Activated CD8-positive, alpha-beta memory T cell treated with anti-CD3 and anti-CD28 coated beads for 36 hours (primary cell): ENCODE measurements at regions not wholly inside any gene's neighbourhood (a gene's known extent, or its start where the extent isn't known, plus 50 kb on each side); places are given as distances from the start of the nearest gene placed in this dataset.
"Not testable (repeated sequence)": the region's sequence is repeated elsewhere in the genome, so short reads cannot be mapped to it uniquely, and the experiment has no call there.

Experiments used
- CTCF ChIA-PET: fragments of 350-600 bp; sonication (Branson Sonifier 250); formaldehyde crosslinking; loops from one replicate; lab custom pipeline; 2021; ENCODE audit warnings: antibody characterized with exemption; lab: Charles Lee
- POLR2A ChIA-PET: fragments of 350-600 bp; sonication (Branson Sonifier 250); formaldehyde crosslinking; loops from one replicate; lab custom pipeline; 2021; ENCODE audit warnings: antibody characterized with exemption; lab: Charles Lee

- ChIA-PET POLR2A (no interaction called here), CTCF (no interaction called here)
Measured at GRCh38 chr5:3187771-3188425, 407.7 kb upstream of the IRX1 start.

- CTCF ChIA-PET, result no interaction called here
- POLR2A ChIA-PET, result no interaction called here
Measured at GRCh38 chr5:3186736-3187405, 408.8 kb upstream of the IRX1 start.

GRCh38 chr5:3186156-3186555 lies 409.5 kb upstream of the IRX1 start:
- ChIA-PET POLR2A (no interaction called here), CTCF (no interaction called here)

- POLR2A ChIA-PET, result no interaction called here
- CTCF ChIA-PET, result no interaction called here
Measured at GRCh38 chr5:3185488-3185887, 410.1 kb upstream of the IRX1 start.

- POLR2A ChIA-PET, result no interaction called here
Measured at GRCh38 chr5:3182133-3182876, 413.3 kb upstream of the IRX1 start.

GRCh38 chr5:3181671-3182070 lies 414.0 kb upstream of the IRX1 start:
- POLR2A ChIA-PET, result no interaction called here
- CTCF ChIA-PET, result no interaction called here

More at GRCh38 chr5:3182133-3182876, 413.3 kb upstream of the IRX1 start:
- CTCF ChIA-PET, result no interaction called here

GRCh38 chr5:3180636-3181035 lies 415.0 kb upstream of the IRX1 start:
- ChIA-PET CTCF (no interaction called here), POLR2A (no interaction called here)

GRCh38 chr5:3179220-3179619 lies 416.4 kb upstream of the IRX1 start:
- ChIA-PET POLR2A (no interaction called here), CTCF (no interaction called here)

- ChIA-PET POLR2A (no interaction called here), CTCF (no interaction called here)
Measured at GRCh38 chr5:3177338-3177737, 418.3 kb upstream of the IRX1 start.

GRCh38 chr5:3175416-3175815 lies 420.2 kb upstream of the IRX1 start:
- CTCF ChIA-PET, result no interaction called here
- POLR2A ChIA-PET, result no interaction called here

GRCh38 chr5:3167473-3167872 lies 416.0 kb upstream of the IRX2 start:
- POLR2A ChIA-PET, result no interaction called here
- CTCF ChIA-PET, result no interaction called here

GRCh38 chr5:3163626-3164025 lies 412.1 kb upstream of the IRX2 start:
- POLR2A ChIA-PET, result no interaction called here
- CTCF ChIA-PET, result no interaction called here

- POLR2A ChIA-PET, result no interaction called here
- CTCF ChIA-PET, result no interaction called here
Measured at GRCh38 chr5:3161672-3162071, 410.2 kb upstream of the IRX2 start.

GRCh38 chr5:3157214-3157613 lies 405.7 kb upstream of the IRX2 start:
- POLR2A ChIA-PET, result no interaction called here
- CTCF ChIA-PET, result no interaction called here

GRCh38 chr5:3155717-3156116 lies 404.2 kb upstream of the IRX2 start:
- ChIA-PET POLR2A (no interaction called here), CTCF (no interaction called here)

GRCh38 chr5:3155046-3155445 lies 403.6 kb upstream of the IRX2 start:
- ChIA-PET POLR2A (no interaction called here), CTCF (no interaction called here)

GRCh38 chr5:3153906-3154305 lies 402.4 kb upstream of the IRX2 start:
- ChIA-PET POLR2A (no interaction called here), CTCF (no interaction called here)

GRCh38 chr5:3153226-3153858 lies 401.9 kb upstream of the IRX2 start:
- POLR2A ChIA-PET, result no interaction called here
- CTCF ChIA-PET, result interaction anchor here (0.6 kb wide), 1 partner anchor 66 kb away, joined by 3 read pairs; no protein-coding TSS in a partner anchor

GRCh38 chr5:3149899-3150298 lies 398.4 kb upstream of the IRX2 start:
- CTCF ChIA-PET, result no interaction called here
- POLR2A ChIA-PET, result no interaction called here

GRCh38 chr5:3147405-3147804 lies 395.9 kb upstream of the IRX2 start:
- POLR2A ChIA-PET, CTCF ChIA-PET: not testable (repeated sequence)
